Colonic mucosa (tissue), 4 donors: ENCODE measurements at regions not wholly inside any gene's neighbourhood (a gene's known extent, or its start where the extent isn't known, plus 50 kb on each side); places are given as distances from the start of the nearest gene placed in this dataset.
"Not testable (repeated sequence)": the region's sequence is repeated elsewhere in the genome, so short reads cannot be mapped to it uniquely, and the experiment has no call there.

Experiments
- DNase-seq: peaks from one replicate; pipeline ENCODE4 v3.0.0-alpha.2; 2020
- H3K27ac ChIP-seq: fragments of 200-600 bp; one replicate; pipeline ENCODE4 v1.8.0; 2021
- H3K27me3 ChIP-seq: fragments of 200-600 bp; one replicate; pipeline ENCODE4 v1.8.0; 2021
- H3K36me3 ChIP-seq: fragments of 200-600 bp; one replicate; pipeline ENCODE4 v1.8.0; 2021
- H3K4me1 ChIP-seq: fragments of 200-600 bp; one replicate; pipeline ENCODE4 v1.8.0; 2021; ENCODE audit warnings: mild to moderate bottlenecking
- H3K4me3 ChIP-seq: fragments of 200-600 bp; one replicate; pipeline ENCODE4 v1.8.0; 2021
- H3K9ac ChIP-seq, 2 donors: one replicate each; pipeline ENCODE4 v1.7.0; 2013; ENCODE audit warnings: control low read depth in 2 of 2, low read depth in 2 of 2, low read length in 2 of 2
- H3K9me3 ChIP-seq: fragments of 200-600 bp; one replicate; pipeline ENCODE4 v1.8.0; 2021
- CTCF ChIP-seq: fragments of 200-600 bp; IDR thresholded peaks from one replicate; pipeline ENCODE4 v1.8.0; 2022; ENCODE audit warnings: antibody characterized with exemption, mild to moderate bottlenecking
- intact Hi-C: fragments of 100-400 bp; cut with DNase I; formaldehyde crosslinking; loops from one replicate; pipeline ENCODE4 v1.14.1; 2022
- donor health status: healthy.
- donor health status: DM: no; HTN: no; CAD: no.
- donor health status: DM: no; HTN: no; CAD: no.

DNA sequence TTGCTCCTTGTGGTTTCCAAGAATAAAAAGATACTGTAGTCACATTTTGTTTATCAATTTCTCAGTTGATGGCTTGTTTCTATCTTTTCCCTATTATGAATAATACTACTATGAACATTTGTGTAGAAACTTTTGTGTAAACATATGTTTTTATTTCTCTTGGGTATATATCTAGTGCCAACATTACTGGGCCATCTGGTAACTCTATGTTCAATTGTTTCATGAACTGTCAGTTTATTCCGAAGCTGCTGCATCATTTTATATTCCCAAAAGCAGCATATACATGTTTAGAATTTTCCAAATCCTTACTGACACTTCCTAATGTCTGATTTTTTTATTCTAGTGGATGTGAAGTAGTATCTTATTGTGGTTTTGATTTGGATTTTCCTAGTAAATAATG is 737.6 kb upstream of the TMEFF2 start:
- DNase-seq = no peak

GRCh38 chr2:192921631-192922030 is 726.9 kb upstream of the TMEFF2 start:
- H3K27me3 ChIP-seq, H3K4me1 ChIP-seq, H3K9me3 ChIP-seq, H3K4me3 ChIP-seq, H3K36me3 ChIP-seq, DNase-seq, H3K9ac ChIP-seq, H3K27ac ChIP-seq, intact Hi-C loops: not testable (repeated sequence)

More for the DNA sequence above, 737.6 kb upstream of the TMEFF2 start:
- Histone ChIP-seq H3K4me3 (no peak overlapping the region), H3K9ac (no peak overlapping the region), H3K27ac (no peak overlapping the region), H3K36me3 (no peaks in the 10 kb centered on the region), H3K4me1 (no peaks in the 10 kb centered on the region), H3K9me3 (no peaks in the 10 kb centered on the region), H3K27me3 (no peaks in the 10 kb centered on the region)
- intact Hi-C loops = no loop called here
- TF ChIP-seq CTCF = no peak

DNA sequence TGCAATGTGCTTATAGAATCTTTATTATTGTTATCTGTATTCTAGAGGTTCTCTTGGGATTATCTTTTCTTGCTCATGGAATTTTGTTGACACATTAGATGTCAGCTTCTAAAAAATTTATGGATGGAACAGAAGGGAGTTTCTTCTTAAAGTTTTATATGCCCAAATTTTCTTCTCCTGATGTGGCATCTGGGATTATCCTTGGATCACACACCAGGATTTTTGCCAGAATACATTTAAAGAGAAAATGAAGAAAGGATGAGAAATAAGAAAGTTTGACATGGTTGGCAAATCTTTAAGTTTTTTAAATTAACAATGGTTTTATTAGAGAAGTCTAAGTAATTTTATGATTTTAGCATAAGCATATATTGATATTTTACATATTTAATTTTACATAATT is 706.7 kb upstream of the TMEFF2 start:
- H3K9me3 ChIP-seq = no peaks in the 10 kb centered on the region
- TF ChIP-seq CTCF = no peak
- no peak overlapping the region for H3K27ac ChIP-seq
- intact Hi-C loops = no loop called here
- H3K9ac ChIP-seq = no peak overlapping the region
- DNase-seq = no peak
- no peaks in the 10 kb centered on the region for H3K36me3 ChIP-seq
- H3K4me1 ChIP-seq = no peaks in the 10 kb centered on the region
- H3K4me3 ChIP-seq = no peak overlapping the region
- H3K27me3 ChIP-seq = no peaks in the 10 kb centered on the region

GRCh38 chr2:192899466-192899865 is 704.7 kb upstream of the TMEFF2 start:
- intact Hi-C loops = no loop called here

GRCh38 chr2:192893976-192894375 is 699.2 kb upstream of the TMEFF2 start:
- H3K36me3 ChIP-seq, intact Hi-C loops, H3K27me3 ChIP-seq, H3K27ac ChIP-seq, H3K9ac ChIP-seq, DNase-seq, H3K4me3 ChIP-seq, H3K9me3 ChIP-seq, H3K4me1 ChIP-seq: not testable (repeated sequence)

More at GRCh38 chr2:192899466-192899865, 704.7 kb upstream of the TMEFF2 start:
- no peaks in the 10 kb centered on the region for H3K4me1 ChIP-seq
- no peak for DNase-seq
- H3K27ac ChIP-seq = no peak overlapping the region
- H3K9me3 ChIP-seq = no peaks in the 10 kb centered on the region
- H3K4me3 ChIP-seq = no peak overlapping the region
- H3K36me3 ChIP-seq = no peaks in the 10 kb centered on the region
- no peaks in the 10 kb centered on the region for H3K27me3 ChIP-seq
- H3K9ac ChIP-seq = no peak overlapping the region
- no peak for TF ChIP-seq CTCF

GRCh38 chr2:192888109-192888508 is 693.4 kb upstream of the TMEFF2 start:
- TF ChIP-seq CTCF = no peak
- Histone ChIP-seq H3K9ac (no peak overlapping the region), H3K27ac (no peak overlapping the region), H3K9me3 (no peaks in the 10 kb centered on the region), H3K27me3 (no peaks in the 10 kb centered on the region), H3K4me1 (no peaks in the 10 kb centered on the region), H3K4me3 (no peak overlapping the region), H3K36me3 (no peaks in the 10 kb centered on the region)
- DNase-seq = no peak
- intact Hi-C loops = no loop called here

- no peak overlapping the region for H3K27ac ChIP-seq
- no peaks in the 10 kb centered on the region for H3K36me3 ChIP-seq
- H3K9me3 ChIP-seq = no peaks in the 10 kb centered on the region
- no peak overlapping the region for H3K4me3 ChIP-seq
- intact Hi-C loops = no loop called here
- no peak for DNase-seq
- TF ChIP-seq CTCF = no peak
- no peaks in the 10 kb centered on the region for H3K4me1 ChIP-seq
- H3K27me3 ChIP-seq = no peaks in the 10 kb centered on the region
- no peak overlapping the region for H3K9ac ChIP-seq
Measured at GRCh38 chr2:192887337-192887736, 692.6 kb upstream of the TMEFF2 start.
